HG02763 (cell line): ENCODE measurements at regions not wholly inside any gene's neighbourhood (a gene's known extent, or its start where the extent isn't known, plus 50 kb on each side); places are given as distances from the start of the nearest gene placed in this dataset.
A peak's percentile ranks its signal among the peaks of the same experiment; 100 is the strongest.

ENCODE experiments used
- ATAC-seq: cut with Tn5 transposase; IDR thresholded peaks from one replicate; pipeline ENCODE4 v1.9.1; 2021; ENCODE audit warnings: mild to moderate bottlenecking, moderate library complexity; ENCODE audit not compliant: unreplicated experiment

DNA sequence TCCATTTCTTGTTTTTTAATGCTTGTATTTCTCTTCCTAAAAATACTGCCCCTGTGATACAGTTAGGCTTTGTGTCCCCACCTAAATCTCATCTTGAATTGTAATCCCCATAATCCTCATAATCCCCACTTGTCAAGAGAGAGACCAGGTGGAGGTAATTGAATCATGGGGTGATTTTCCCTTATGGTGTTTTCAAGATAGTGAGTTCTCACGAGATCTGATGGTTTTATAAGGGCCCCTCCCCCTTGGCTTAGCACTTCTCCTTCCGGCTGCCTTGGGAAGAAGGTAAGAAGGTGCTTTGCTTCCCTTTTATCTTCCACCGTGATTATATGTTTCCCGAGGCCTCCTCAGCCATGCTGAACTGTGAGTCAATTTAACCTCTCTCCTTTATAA, 227.4 kb downstream of the MAN2A1 start:
- ATAC-seq: no peak

DNA sequence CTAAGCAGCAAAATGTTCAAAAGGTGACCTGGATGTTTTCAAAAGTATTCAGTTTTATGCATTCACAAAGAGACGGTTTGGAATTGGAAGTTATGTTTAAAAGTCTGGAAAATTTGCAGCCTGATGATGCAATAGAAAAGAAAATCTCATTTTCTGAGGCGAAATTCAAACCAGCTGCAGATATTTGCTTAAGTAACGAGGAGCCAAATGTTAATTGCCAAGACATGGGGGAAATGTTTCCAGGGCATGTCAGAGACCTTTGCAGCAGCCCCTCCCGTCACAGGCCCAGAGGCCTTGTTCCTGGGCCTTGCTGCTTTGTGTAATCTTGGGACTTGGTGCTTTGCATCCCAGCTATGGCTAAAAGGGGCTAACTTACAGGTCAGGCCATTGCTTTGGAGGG, 228.2 kb downstream of the MAN2A1 start:
- no peak for ATAC-seq

GRCh38 chr5:109920736-109921135, 231.0 kb downstream of the MAN2A1 start:
- no peak for ATAC-seq

GRCh38 chr5:109921735-109922380, 232.1 kb downstream of the MAN2A1 start:
- ATAC-seq: no peak

- no peak for ATAC-seq
These were observed 232.8 kb downstream of the MAN2A1 start for GRCh38 chr5:109922381-109922995.

- ATAC-seq: no peak
These were observed 233.5 kb downstream of the MAN2A1 start for GRCh38 chr5:109923205-109923604.

DNA sequence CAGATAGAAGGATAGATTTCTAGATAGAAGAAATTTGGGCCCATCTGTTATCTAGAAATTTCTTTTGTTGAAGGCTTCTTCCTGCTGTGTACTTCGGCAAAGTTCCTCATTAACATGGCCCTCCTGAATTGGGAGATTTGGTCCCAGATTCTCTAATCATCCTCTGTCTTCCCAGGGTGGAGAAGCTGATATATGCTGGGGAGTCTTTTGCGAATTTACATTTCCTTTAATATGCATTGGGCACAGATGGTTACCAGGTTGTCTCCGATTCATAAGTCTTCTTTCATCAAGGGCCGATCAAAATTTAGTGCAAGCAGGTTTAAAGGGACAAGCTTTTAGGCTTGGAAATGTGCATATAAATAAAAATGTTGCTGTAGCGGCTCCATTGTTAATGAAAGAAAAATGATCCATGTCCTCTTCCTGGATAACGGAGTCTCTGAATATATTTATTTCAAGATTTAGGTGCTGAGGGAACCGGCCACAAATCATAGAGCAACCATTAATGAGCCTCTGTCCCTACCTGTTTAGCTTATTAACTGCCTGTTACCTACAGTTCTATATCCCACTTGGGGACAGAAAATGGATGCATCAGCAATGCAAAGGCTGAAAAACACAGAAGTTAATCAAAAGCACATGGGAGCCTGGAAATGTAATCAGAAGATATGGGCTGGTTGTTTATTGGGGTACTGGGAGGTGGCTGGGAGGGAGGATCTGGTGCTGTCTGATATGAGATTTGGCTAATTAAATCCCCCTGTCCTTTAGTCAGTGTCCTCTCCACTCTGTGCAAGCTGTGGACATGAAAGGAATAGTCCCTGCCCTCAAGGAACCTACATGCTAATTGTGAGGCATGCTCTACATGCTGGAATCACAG, 234.7 kb downstream of the MAN2A1 start:
- ATAC-seq: no peak

DNA sequence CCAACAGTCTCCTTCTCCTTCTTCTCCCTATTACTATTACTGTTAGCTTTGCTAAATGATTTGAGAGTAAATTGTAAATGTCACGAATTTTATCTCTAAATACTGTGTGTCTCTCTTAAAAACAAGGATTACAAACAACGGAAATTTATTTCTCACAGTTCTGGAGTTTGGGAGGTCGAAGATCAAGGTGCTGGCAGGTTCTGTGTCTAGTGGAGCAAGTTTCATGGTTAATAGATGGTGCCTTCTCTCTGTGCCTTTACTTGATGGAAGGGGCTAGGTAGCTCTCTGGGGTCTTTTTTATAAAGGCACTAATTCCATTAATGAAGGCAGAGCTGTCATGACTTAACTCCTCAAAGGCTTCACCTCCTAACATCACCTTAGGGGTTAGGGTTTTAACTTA, 237.9 kb downstream of the MAN2A1 start:
- no peak for ATAC-seq

- no peak for ATAC-seq
These were observed 238.3 kb downstream of the MAN2A1 start for GRCh38 chr5:109928046-109928445.

- no peak for ATAC-seq
These were observed 239.1 kb downstream of the MAN2A1 start for GRCh38 chr5:109928811-109929210.

DNA sequence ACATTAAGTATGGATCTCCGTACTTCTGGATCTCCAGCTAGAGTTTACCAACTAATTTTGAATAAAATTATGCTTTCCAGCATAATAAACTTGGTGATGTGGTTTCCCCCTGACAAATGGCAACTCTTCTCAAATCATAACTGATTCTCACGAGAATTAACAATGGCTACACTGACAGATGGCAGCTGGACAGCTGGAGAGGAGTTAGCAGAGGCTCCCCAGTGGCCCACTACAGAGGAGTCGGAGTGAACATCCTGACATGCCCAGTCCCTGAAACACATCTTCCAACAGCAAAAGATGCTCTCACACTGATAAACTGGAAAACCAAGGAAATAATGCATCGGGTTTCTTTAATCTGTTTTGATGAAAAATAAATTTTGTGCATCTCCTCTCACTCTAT, 239.6 kb downstream of the MAN2A1 start:
- no peak for ATAC-seq

DNA sequence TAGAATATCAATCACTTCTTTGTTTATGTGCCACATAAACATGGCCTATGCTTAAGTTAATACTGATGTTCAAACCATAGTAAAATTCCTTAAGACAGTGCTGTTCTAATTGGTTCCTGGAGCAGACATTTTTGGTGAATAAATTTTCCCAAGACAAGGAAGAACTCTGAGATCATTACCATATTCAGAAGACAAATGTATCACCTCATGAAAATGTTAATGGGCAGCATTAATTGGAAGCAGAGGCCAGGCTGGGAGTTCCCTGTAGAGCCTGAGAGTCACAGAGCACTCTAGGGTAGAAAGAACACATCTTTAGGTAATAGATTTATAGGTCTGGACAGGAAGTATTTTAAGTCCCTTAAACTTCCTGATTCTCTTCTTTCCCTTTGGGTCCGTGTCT, 240.2 kb downstream of the MAN2A1 start:
- no peak for ATAC-seq

DNA sequence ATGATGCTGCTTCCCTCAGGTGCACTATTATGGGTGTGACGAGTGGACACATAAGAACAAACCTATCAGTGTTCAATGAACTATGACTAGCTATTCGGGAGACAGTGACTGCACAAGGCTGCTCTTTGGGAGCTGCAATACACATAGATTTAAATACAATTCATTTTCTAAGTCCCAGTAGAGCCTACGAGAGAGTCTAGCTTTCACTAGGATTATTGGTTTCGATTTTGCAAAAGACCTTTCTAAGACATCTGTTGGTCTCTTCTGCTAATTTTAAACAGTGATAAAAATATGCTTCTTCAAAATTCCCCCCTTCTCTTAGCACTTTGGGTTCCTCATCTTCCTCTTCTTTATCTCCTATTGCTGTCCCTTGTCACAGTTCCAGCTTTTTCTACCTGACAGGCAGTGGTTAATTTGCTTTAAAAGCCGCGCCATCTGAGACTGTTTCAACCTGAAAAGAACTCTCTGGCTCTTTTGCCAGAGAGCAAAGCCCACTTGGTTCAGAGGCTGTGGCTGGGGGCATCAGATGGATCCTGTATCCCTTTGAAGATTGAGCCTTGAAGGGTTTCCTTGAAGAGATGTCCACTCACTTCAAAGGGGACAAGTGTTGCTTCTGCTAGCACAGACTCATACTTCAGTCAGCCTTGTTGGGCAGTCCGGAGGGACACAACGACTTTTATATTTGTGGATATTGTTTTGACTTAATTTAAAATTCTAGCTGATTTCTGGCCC, 241.5 kb downstream of the MAN2A1 start:
- no peak for ATAC-seq

GRCh38 chr5:109935833-109936490, 246.2 kb downstream of the MAN2A1 start:
- ATAC-seq: no peak

- ATAC-seq: peak; percentile 93
These were observed 247.3 kb downstream of the MAN2A1 start for GRCh38 chr5:109936996-109937395.

GRCh38 chr5:109937951-109938350, 248.2 kb downstream of the MAN2A1 start:
- no peak for ATAC-seq

- ATAC-seq: no peak
These were observed 248.7 kb downstream of the MAN2A1 start for GRCh38 chr5:109938453-109938852.

DNA sequence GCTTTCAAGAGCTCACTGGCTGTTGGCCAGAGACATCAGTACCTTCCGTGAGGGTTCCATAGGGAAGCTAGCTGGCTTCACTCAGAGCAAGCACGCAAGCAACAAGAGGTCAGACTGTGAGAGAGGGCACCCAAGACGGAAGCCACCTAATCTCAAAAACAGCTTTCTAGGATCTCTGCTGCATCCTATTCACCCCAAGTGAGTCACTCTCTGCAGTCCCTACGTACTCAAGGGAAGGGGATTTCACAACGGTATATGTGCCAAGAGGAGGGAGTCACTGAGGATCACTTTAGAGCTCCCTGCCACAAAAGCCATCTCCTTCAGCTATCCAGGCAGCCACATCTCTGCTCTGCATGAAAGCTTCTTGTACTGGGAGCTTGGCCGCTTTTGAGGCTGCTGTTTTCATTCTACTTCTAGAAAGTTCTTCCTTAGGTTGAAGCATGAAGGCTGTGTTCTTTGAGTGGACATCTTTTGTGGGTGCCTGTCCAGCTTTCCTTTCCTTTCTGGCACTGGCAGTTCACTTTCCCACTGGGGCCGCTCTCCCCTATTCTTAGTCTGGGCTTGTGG, 249.5 kb downstream of the MAN2A1 start:
- no peak for ATAC-seq

DNA sequence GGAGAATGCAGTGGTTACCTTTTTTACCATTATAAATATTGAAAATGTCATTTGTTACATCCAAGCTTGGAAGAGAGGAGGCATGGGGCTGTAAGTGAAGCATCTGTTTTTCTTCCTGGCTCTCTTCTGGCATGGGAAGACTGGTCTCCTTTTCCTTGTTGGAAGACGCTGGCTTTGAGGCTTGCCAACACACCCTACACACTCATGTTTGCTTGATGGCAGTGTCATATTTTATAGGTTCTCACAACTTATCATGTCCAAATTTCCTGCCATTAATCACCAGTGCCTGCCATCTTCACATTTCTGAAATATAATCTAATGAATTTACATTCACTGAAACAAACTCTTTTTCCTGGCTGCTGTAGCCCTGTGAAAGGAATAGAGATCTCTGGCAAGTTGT, 252.9 kb downstream of the MAN2A1 start:
- no peak for ATAC-seq

GRCh38 chr5:109943701-109944235, 254.0 kb downstream of the MAN2A1 start:
- no peak for ATAC-seq
